ENCODE measurements at regions not wholly inside any gene's neighbourhood (a gene's known extent, or its start where the extent isn't known, plus 50 kb on each side); places are given as distances from the start of the nearest gene placed in this dataset.

DNA sequence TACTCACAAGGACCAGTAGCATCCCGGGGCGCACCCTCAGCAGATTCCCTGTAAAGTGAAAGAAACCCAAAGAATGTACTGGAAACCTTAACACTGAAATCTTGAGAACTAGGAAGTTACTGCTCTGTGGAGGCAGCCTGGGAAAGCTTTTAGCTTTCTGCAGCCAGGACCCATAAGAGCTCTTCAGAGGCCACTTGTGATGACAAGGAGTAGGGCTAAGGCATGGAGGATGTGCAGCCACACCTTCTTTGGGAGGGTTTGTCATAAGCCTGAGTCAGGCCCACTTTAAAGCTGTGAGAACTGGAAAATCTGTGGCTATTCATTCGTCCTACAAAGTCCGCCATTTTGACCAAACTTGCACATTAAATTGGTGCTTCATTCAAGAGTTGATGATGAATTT is 291.1 kb upstream of the TLE4 start:
- H3K4me3 ChIP-seq (ENCODE audit: low read depth, low read length): no peak overlapping the region
- TF ChIP-seq, protein P1, sequence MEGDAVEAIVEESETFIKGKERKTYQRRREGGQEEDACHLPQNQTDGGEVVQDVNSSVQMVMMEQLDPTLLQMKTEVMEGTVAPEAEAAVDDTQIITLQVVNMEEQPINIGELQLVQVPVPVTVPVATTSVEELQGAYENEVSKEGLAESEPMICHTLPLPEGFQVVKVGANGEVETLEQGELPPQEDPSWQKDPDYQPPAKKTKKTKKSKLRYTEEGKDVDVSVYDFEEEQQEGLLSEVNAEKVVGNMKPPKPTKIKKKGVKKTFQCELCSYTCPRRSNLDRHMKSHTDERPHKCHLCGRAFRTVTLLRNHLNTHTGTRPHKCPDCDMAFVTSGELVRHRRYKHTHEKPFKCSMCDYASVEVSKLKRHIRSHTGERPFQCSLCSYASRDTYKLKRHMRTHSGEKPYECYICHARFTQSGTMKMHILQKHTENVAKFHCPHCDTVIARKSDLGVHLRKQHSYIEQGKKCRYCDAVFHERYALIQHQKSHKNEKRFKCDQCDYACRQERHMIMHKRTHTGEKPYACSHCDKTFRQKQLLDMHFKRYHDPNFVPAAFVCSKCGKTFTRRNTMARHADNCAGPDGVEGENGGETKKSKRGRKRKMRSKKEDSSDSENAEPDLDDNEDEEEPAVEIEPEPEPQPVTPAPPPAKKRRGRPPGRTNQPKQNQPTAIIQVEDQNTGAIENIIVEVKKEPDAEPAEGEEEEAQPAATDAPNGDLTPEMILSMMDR (conservative IDR thresholded peaks at IDR 0.05; ENCODE audit: low read depth, low read length): no peak

DNA sequence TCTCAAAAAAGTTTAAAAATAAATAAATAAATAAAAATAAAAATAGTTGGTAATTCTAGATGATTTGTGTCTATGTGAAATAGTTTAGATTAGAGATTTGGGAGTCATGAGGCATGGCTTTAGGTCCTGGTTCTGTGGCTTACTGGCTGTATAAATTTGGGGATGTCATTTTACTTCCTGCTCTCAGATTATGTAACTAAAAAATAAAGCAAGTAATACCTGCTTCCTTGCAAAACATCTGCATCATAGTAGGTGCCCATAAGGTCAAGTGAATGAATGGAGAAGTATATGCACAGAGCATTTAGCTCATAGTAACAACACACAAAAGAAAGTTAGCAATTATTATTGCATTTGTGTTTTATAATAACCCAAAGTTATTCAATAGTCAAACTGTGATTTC is 287.7 kb upstream of the TLE4 start:
- H3K4me3 ChIP-seq (ENCODE audit: low read depth, low read length): no peak overlapping the region
- TF ChIP-seq, protein P1 (conservative IDR thresholded peaks at IDR 0.05; ENCODE audit: low read depth, low read length): no peak
- no peak for DNase-seq (ENCODE audit: low read depth)

More for the DNA sequence above, 291.1 kb upstream of the TLE4 start:
- DNase-seq (ENCODE audit: low read depth): no peak

DNA sequence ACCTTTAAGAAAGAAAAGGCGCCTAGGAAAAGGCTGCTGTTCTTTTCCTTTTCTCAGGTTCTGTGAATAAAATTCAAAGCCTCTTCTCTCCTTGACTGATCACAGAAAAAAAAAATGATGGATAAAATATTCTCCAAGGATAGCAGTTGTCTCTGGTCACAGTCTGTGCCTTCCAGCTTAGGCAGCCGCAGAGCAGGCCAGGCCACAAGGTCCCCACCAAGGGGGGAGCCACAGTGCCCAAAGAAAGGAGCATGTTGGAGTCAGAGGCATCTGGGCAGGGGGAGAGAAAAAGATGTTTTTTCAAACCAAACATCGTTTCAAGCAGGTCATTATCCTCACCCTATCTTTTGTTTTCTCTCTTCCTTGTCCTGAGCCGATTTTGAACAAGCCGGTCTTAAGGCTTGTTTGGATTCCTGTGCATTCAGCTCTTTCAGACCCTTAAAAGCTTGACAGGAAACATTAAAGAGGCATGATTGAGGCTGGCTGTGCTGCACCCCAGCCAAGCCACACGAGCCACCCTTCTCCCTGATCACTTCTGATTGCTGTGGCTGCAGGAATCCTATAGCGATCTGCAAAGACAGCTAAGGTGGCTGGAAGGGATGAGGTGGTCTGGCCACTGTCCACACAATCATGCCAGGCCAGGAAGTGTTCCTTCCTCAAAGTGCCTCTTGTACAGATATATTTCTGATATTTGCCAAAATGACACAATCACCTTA is 284.6 kb upstream of the TLE4 start:
- H3K4me3 ChIP-seq (ENCODE audit: low read depth, low read length): no peak overlapping the region
- TF ChIP-seq, protein P1 (conservative IDR thresholded peaks at IDR 0.05; ENCODE audit: low read depth, low read length): no peak
- DNase-seq (ENCODE audit: low read depth): no peak

DNA sequence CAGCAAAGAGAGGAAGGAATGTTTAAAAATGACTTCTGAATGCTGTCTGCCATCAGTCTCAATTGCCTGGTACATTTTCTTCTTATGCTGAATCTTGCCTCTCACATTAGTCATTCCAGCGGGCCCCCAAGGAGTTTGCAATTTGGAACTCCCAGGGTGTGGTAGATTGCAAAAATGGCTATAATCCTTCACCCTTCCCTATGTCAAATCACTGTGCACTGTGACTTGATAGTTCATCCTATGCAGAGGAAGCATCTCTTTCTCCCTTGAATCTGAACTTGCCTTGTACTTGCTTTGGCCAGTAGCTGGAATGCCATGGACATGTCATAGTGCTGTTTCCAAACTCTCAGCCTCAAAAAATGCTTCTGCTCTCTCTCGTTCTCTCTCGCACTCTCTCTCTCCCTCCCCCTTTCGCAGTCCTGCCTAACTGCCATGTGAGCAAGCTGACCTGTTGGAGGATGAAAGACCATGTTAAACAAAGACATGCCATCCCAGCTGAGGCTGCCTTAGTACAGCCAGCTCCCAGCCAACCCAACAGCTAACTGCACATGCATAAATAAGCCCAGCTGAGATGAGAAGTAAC is 284.0 kb upstream of the TLE4 start:
- no peak overlapping the region for H3K4me3 ChIP-seq (ENCODE audit: low read depth, low read length)
- TF ChIP-seq, protein P1 (conservative IDR thresholded peaks at IDR 0.05; ENCODE audit: low read depth, low read length): no peak
- DNase-seq (ENCODE audit: low read depth): no peak

DNA sequence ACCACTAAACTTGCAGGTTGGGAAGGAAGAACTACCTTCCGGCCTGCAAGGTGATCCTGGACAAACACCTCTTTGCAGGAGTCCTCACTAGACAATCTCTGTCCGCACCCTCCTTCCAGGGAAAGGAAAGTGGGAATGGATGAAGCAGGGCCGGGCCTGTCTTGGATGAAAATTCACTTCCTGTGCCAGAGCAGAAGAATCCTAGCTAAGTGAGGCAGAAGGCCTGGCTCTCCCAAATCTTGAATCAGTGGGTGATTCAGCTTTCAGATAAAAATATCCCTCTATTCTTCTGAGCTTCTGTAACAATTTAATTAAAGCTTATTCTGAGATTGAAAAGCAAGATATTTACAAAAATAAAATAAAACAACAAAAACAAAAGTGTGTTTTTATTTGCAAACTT is 281.9 kb upstream of the TLE4 start:
- no peak overlapping the region for H3K4me3 ChIP-seq (ENCODE audit: low read depth, low read length)
- DNase-seq (ENCODE audit: low read depth): no peak
- TF ChIP-seq, protein P1 (conservative IDR thresholded peaks at IDR 0.05; ENCODE audit: low read depth, low read length): no peak

DNA sequence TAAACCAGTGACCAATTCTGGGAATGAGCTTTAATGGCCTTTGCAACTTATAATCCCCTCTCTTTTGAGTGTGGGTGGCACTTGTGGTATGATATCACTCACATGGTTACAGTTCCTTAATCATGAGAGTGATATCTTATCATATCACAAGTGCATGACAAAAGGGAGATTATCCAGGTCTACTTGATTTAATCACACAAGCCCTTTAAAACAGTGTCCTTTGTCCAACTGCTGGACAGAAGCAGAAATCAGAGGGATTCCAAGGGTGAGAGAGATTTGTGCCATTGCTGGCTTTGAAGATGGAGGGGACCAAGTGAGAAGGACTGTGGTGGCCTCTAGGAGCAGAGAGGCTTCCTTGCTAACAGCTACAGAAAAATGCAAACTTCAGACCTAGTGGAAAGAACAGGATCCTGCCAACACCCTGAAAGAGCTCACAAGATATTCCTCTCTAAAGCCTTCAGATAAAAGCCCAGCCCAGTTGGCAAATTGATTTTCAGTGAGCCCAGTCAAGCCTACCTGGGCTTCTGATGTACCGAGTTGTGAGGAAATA is 279.0 kb upstream of the TLE4 start:
- TF ChIP-seq, protein P1 (conservative IDR thresholded peaks at IDR 0.05; ENCODE audit: low read depth, low read length): no peak
- H3K4me3 ChIP-seq (ENCODE audit: low read depth, low read length): no peak overlapping the region
- DNase-seq (ENCODE audit: low read depth): no peak
